GM21576 (cell line): ENCODE measurements at regions not wholly inside any gene's neighbourhood (a gene's known extent, or its start where the extent isn't known, plus 50 kb on each side); places are given as distances from the start of the nearest gene placed in this dataset.

ENCODE experiments used
- ATAC-seq: cut with Tn5 transposase; IDR thresholded peaks from one replicate; pipeline ENCODE4 v1.9.1; 2021; ENCODE audit warnings: mild to moderate bottlenecking, moderate library complexity; ENCODE audit not compliant: unreplicated experiment

DNA sequence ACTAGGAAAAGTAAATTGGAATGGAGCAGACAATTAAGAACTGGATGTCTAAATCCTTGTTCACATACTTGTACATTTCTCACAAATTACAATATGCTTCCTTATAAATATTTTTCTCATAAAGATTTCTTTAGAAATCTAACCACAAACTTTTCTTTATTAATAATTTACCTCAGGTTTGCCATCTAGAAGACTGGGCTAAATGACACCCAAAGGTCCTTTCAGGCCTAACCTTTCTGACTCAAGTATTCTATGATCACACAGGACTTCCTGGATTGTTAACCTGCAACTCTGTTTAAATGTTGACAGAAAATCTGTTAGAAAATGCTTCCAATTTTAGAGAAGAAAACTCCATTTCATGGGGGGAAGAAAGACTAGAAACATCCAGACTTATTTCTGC lies 330.5 kb upstream of the MAP3K7 start:
- ATAC-seq, result no peak

DNA sequence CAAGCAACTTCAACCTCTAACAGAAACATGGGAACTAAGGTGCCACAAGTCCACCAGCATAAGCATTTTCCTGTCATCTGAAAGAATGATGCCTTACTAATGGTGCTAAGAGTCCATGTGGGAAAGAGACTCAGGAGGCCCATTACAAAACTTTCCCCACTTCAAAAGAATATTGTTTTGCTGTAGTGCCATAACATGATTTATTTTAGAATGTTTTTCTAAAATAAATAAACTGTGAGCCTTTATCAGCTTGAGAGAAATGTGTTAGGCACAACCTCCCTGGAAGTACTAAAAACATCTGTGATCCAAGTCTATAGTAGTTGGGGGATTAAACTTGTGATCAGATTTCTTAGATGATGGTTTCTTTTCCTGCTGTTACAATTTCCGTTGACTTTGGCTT lies 330.1 kb upstream of the MAP3K7 start:
- no peak for ATAC-seq

DNA sequence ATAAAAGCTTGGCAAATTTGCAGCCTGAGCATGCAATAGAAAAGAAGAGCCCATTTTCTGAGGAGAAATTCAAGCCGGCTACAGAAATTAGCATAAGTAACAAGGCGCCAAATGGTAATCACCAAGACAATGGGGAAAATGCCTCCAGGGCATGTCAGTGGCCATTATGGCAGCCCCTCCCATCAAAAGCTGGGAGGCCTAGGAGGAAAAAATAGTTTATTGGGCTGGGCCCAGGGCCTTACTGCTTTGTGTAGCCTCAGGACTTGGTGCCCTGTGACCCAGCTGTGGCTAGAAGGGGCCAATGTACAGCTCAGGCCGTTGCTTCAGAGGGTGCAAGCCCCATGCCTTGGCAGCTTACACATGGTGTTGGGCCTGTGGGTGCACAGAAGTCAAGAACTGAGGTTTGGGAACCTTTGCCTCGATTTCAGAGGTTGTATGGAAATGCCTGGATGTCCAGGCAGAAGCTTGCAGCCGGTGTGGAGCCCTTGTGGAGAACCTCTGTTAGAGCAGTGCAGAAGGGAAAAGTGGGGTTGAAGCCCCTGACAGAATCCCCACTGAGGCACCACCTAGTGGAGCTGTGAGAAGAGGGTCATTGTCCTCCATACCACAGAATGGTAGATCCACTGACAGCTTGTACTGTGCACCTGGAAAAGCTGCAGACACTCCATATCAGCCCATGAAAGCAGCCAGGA lies 328.5 kb upstream of the MAP3K7 start:
- no peak for ATAC-seq

DNA sequence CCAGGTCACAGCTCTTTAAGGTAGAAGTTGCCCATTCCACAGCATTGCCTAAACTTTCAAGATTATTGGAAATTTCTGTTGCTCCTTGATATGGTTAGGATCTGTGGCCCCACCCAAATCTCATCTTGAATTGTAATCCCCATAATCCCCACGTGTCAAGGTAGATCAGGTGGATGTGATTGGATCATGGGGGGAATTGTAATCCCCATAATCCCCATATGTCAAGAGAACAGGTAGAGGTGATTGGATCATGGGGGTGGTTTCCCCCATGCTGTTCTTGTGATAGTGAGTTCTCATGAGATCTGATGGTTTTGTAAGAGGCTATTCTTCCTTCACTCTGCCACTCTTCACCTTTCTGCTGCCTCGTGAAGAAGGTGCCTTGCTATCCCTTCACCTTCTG lies 327.4 kb upstream of the MAP3K7 start:
- ATAC-seq, result no peak

DNA sequence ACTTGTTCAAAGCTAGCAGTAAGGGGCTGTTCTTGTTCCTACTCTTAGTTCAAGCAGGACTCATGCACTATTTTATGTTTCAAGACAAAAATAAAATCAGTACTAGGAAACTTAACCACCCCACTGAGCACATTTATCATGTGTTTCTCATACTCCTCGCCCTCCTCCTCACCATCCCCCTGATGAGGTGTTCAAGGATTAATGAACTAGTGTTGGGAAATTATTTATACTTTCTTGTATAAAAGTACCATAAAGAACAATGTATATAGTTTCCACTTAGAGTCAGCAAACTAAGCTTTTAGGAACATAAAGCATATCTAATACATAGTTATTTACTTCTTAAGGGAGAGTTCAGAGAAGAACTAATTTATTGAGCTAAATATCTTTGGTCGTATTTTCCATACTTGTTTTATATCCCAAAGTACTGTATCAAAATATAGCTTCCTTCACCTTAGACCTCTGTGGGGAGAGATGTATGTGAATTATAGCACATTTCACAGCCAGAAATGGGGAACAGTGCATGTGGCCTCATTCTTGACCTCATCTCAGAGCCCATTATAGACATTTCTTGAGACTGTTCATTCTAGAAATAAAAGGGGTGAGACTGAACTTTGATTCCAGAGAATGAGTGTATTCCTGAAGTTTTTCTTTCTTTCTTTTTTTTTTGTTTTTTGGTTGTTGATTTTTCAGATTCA lies 326.5 kb upstream of the MAP3K7 start:
- ATAC-seq, result no peak

DNA sequence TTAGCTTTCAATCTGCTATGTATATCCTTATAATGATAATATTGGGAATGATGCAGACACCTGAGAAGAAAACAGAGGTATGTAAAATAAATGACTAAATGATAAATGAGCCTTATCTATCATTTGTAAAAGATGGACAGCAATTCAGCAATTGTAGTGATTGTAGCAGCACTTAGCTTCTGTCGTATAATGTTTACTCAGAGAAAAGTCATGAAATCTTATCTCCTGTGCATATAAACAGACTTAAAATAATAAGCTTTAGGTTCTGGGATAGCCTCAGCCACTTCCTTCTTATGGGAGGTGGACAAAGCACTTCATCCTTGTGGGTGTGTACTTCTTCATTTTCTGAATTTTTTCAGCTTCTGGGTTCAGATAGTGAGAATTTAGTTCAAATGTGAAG lies 324.8 kb upstream of the MAP3K7 start:
- ATAC-seq, result no peak

DNA sequence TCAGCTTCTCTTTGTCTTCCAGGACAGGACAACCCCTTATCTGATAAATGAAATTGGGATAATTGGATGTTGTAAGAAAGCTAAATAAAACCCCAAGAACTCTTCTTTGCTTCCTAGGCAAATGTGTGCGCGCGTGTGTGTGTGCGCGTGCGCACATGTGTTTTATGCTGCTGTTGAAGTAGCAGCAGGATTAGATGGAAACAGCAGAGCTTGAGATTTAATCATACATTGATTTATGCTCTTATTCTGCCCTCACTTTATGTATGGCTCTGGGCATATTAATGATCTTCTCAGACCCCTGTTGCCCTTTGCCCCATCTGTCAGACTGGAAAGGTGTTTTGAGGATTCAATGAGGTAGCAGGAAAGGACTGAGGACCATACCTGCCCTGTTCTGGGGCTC lies 324.0 kb upstream of the MAP3K7 start:
- no peak for ATAC-seq

DNA sequence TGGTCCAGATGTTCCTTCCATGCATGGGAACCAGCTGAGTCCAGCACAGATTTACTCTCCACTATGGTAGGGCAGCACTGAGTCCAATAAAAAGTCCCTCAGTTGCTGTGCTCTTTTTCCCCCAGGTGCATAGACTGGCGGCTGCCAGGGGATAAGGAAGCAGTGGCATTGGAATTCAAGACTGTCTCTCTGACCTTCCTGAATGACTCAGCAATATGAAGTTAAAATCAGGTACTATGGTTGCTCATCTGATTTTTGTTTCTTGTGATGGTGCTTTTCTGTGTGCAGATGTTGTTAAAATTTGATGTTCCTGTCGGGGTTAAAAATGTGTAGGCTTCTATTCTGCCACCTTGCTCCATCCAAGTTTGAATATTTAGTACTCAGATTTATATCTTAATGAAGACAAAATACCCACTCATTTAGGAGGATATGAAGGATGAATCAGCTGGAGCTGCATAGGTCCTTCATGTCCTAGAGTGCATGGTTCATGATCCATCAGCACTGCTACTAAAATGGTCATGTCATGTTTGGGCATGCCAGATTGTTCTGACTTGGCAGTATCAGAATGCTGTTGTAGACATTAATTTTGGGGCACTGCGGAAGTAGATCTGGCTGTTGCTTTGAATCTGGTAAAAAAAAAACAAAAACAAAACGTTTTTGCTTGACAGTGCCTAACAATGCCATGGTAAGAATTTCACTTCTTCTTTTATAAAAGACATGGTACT lies 321.2 kb upstream of the MAP3K7 start:
- ATAC-seq, result no peak

DNA sequence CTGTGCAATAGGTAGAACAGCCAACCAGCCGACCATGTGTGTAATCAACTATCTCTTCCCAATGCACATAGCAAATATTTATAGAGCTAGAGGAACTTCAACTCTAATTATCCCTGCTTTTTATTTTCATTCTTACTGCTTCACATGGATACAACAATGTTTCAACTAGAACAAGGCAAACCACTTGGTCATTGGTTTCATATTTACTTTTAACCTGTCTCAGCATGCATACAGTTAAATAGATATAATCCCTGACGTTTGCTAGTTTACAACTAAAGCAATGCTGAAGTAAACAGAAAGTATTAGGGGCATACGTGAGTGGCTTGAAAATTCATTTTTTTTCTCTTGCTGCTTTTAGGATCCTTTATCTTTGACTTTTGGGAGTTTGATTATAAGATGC lies 318.5 kb upstream of the MAP3K7 start:
- no peak for ATAC-seq

DNA sequence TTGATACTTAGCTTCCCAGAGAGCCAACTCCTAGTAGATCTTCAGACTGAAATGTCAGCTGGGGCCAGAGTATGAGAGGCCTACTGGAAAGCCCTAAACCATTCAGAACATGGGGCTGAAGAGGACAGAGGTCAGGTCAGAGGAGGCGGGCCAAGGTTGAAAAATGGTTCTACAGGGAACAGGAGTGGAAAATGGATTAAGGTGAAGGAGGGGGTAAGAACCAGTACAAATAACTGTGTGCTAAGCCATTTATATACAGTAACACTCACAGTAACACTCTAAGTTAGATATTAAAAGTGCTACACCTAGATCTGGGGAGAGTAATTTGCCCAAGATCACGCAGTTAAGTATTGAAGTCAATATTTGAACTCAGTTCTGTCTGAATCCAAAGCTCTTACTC lies 313.2 kb upstream of the MAP3K7 start:
- ATAC-seq, result no peak

DNA sequence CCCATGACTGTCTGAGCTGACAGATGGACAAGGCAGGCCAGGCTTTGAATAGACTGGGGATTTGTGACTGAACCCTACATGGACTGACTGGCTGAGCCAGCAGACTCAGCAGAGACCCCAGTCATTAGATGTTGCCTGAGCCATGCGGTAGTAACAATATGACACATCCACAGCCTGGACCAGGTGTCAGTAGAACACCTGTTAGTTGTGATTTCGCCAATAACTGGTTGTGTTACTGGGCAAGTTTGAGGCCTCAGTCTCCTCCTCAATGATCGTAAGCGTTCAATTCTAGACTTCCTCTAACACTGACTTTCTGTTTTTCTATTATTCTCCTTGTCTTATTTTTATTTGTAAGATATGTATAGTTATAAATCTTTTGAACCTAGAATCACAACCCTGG lies 311.9 kb upstream of the MAP3K7 start:
- ATAC-seq, result no peak

DNA sequence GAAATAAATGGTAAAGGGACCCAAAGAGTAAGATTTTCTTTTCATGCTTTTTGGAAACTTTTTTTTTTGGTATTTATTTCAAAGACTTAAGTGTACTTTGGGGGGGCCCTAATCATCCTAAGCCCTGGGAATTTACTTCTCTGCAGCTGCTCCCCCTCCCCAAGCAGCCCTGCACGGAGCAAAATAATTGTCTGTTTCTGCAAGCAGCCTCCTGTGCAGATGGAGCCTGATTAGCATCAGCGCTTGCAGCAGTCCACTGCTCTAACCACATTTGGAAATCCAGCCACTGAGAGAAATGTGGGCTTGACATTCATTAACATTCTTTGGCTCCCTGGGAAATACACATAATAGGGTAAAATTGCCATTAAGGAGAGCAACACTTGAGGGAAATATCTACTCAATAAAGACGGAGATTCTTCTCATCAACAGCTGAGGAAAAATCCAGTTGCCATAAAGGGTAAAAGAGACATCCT lies 309.2 kb upstream of the MAP3K7 start:
- no peak for ATAC-seq

DNA sequence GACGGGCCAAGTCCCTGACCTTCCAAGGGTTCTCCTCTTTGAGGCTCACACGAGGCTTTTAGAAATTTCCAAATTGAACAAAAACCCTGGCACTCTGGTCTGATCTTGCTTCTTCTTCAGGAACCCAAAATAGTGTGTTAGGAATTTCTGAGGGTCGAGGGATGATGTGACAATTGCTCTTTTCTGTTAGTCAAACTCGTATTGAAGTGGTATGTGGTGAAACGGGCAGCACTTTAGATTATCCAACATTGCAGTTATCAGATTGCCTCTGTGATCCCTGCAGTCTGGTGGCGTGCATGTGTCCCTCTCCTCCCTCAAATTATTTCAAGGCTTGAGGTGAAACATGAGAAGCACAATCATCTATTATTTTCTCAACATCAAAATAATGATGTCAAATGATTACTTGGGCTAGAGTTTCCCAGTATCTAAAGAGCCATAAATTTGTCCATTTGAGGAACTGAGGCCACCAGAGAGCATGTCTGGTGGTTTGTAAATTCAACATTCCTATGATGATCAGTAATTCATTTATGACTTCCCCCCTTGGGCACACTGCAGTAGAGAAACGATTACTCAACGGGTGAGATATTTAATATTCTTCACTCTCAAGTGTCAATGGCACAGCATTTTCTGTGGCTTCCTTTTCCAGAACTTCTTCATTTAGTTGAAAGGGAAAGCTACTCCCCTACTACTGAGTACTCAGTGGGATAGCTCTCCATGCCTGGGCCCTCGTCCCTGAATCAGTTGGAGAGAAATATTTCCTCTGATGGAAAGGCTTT lies 308.6 kb upstream of the MAP3K7 start:
- no peak for ATAC-seq

DNA sequence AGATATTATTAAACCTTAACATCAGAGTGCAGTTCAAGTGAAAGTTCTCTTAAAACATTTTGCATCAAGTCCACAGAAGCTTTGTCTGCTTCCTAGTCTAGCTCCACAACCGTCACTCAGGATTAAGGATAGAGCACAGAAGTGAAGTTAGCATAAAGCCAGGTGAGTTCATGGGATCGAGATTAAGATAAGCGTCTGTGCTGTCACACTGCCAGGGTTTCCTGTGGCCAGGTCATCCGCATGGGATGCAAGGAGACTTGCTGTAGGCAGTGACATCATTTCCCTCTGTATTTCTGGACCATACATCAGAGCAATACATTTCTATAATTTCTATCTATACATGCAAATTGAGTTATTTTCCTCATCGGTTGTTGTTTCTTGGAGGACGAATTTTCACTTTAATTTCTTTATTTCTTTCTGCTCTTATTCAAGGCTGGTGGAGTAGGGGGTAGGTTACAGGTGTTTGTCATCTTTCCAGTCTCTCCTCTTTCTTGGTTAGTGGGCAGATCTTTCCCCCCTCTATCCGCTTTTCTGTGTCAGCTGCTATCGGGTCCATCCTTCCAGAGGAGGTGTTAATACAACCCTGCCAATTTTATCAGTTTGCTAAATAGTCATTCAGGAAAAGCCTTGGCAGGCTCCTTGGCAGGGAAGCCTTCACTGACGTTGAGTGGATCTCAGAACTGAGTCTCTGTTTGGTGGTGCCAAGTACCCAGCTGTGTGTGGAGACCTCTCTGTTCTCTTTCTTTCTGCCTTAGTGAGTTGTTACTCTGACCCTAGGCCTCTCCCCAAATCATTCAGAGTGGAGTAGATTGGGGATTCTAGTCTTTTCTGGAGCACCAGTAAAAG lies 307.6 kb upstream of the MAP3K7 start:
- no peak for ATAC-seq

DNA sequence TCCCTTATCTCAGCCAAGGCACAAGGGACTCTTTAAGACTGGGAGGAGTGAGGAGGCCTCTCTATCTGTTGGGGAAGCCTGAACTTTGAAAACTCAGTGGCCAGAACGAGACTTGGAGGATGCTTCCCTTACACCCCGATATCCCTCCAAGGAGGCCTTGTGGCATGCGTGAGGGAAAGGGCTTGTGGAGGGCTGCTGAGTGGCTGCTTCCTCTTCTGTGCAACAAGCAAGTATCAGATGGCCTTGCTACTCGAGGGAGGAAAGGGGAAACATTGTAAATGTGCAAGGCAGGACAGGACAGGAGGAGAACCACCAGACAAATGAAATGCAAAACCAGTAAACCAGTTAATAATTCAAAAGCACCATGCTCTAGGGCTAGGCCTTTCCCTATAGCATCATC lies 306.5 kb upstream of the MAP3K7 start:
- ATAC-seq, result no peak

DNA sequence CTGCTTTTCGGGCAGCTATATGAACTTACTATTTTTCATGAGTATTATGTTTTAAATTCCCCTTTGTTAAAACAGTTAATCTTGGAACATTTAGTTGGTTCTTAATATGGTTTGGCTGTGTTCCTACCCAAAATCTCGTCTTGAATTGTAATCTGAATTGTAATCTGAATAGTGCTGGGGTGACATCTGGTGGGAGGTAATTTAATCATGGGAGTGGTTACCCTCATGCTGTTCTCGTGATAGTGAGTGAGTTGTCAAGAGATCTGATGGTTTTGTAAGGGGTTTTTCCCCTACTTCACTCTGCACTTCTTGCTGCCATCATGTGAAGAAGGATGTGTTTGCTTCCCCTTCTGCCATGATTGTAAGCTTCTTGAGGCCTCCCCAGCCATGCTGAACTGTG lies 305.4 kb upstream of the MAP3K7 start:
- no peak for ATAC-seq

DNA sequence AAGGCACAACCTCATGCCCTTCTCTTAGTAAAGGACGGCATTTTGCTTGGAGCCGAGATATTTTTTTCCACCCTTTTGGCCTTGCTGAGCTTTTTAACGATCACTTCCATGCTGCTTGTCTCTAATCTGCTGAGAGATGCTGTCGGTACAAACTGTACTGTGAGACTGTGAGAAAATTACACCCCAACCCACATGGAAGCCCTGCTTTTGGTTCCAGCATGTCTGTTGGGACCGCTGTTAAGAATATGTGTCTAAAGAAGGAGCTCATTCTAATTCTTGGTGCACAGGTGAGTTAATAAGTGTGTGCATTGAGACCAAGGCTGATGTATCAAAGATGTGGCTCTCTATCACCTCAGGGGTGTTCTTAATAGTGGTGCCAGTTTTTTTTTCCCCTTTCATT lies 304.5 kb upstream of the MAP3K7 start:
- ATAC-seq, result no peak

DNA sequence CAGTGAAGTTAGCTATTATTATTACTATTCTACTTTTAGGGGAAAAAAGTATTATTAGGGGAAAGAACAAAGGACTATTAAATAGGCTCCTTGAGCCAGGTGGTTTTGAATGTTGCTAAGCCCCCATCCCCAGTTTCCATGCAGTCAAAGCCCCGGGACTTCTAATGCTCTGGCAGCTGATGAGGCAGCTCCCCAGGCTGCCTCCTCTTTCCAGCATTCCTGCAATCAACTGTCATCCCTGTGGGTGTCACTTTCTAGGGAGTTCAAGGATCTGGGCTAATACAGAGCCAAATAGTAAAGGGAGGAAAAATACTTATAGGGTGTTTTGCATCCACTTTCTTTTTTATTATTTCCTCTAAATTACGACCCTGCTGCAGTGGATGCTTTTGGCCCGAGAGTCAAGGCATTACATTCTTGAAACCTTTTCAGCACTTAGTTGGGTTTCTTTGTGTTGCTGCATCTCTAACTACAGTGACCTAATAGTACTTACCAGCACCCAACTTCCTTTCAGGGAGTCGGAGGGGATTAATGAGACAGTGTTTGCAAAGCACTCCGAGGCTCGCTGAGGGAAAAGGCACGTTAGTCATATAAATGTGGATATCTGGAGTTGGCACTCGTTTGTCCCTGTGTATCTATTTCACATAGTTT lies 303.9 kb upstream of the MAP3K7 start:
- no peak for ATAC-seq

DNA sequence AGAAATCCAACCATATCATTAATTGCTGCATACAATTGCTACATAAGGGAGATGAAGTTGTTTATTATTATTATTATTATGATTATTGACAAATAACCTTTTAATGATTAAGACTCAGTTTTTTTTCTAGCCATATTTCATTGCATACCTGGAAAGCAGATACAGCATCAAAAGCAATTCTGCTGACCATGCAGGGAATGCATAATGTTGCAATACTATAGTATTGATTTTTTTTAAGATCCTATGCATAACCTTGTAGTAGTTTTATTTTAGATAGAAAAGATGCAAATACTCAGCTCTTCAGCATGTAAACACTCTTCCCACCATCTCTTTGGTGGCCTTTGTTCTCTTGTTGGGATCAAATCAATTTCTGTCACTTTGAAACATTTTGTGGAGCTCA lies 300.9 kb upstream of the MAP3K7 start:
- ATAC-seq, result no peak

DNA sequence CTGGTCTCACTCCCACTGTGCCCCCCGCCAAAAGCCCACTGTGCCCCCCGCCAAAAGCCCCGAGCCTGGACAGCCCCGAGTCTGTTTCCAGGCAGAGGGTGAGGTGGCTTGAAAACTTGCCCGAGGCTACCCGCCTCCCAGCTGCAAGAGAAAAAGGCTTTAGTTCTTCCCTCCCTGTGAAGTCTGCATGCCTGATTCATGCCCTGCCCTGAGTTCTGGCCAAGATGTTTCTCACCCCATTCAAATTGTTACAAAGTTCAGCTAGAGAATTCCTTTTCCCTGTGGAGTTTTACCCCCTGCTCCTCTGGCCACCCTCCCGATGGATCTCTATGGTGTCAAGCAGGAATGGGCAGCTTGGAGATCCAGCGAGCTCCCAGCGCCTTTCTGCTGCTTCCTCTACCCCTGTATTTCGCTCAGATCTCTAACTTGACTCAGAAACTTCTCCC lies 298.8 kb upstream of the MAP3K7 start:
- ATAC-seq, result no peak
